ENCODE measurements at regions not wholly inside any gene's neighbourhood (a gene's known extent, or its start where the extent isn't known, plus 50 kb on each side); places are given as distances from the start of the nearest gene placed in this dataset.
A peak's percentile ranks its signal among the peaks of the same experiment; 100 is the strongest.
"Not testable (repeated sequence)": the region's sequence is repeated elsewhere in the genome, so short reads cannot be mapped to it uniquely, and the experiment has no call there.

DNA sequence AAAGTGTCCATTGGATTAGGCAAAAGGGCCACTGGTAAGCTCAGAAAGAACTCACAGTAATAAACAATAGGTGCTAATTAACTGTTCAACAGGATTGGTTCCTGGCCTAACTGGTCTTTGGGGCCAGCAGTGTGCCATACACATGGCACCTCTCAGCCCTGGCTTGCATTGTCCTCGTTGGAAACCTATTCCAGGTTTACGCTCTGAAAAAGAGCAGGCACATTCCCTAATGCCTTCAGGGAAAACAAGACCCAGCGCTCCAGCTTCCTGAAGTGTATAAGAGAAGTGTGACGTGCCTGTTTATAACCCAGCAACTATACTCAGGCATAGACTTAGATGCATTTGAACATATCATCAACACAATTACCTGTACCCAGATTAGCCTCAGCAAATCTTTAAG, 51.9 kb upstream of the RBM47 start:
- FAIRE-seq (no peak), DNase-seq (no peak)
- Histone ChIP-seq H3K27me3 (ENCODE audit: control insufficient read depth in 3 of 3, insufficient read depth in 3 of 3, low read length in 3 of 3) (no peaks in the 10 kb centered on the region), H3K4me3 (ENCODE audit: low read depth in 1 of 3, low read length in 3 of 3) (no peak overlapping the region), H3K4me1 (ENCODE audit: control insufficient read depth in 3 of 3, insufficient read depth in 2 of 3, low read depth in 1 of 3, low read length in 2 of 3) (peaks cover 0 to 8% (median 0%) of the 10 kb centered on the region in 3 donors), H3K36me3 (ENCODE audit: control insufficient read depth in 3 of 3, insufficient read depth in 2 of 3, low read depth in 1 of 3, low read length in 3 of 3) (no peaks in the 10 kb centered on the region), H3K27ac (ENCODE audit: low read depth in 1 of 3, low read length in 2 of 3) (no peak overlapping the region), H3K9me3 (ENCODE audit: control insufficient read depth in 2 of 2, insufficient read depth in 1 of 2, low read depth in 1 of 2, low read length in 1 of 2) (no peaks in the 10 kb centered on the region)
- 80 to 93% (median 81%) methylated on average over 4 of the region's 4 CpGs for WGBS, 3 donors

DNA sequence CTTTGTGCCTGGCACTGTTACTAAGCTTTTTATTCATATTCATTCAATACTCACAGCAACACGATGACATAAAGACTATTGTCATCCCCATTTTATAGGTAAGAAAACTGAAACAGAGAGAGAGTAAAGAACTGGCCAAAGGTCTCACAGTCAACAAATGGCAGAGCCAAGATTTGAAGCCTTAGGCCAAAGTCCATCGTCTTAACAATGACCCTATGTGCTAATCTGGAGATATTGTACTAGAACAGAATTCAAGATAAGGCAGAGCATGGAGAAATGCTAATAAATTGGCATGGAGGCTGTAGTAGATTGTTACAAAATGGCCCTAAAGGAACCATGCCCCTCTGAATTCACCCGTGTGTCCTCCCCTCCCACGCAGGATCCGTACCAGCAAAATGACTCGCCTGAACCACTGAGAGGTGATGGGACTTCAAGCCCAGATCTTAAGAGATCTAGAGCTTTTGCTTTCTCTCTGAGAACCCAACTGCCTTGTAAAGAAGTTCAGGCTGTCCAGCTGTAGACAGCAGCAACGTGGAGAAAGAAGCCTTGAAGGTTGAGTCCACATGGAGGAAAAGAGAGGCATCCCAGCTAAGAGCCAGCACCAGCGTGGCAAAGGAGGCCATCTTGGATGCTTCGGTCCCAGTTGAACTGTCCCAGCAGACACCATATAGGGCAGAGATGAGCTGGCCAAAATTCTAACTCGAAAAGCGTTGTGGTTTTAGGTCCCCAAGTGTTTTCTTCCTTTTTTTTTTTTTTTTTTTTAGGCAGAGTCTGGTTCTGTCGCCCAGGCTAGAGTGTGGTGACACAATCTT, 52.8 kb upstream of the RBM47 start:
- H3K27ac ChIP-seq (ENCODE audit: low read depth in 1 of 3, low read length in 2 of 3): no peak overlapping the region
- peak; percentile 26 to 82 for DNase-seq

DNA sequence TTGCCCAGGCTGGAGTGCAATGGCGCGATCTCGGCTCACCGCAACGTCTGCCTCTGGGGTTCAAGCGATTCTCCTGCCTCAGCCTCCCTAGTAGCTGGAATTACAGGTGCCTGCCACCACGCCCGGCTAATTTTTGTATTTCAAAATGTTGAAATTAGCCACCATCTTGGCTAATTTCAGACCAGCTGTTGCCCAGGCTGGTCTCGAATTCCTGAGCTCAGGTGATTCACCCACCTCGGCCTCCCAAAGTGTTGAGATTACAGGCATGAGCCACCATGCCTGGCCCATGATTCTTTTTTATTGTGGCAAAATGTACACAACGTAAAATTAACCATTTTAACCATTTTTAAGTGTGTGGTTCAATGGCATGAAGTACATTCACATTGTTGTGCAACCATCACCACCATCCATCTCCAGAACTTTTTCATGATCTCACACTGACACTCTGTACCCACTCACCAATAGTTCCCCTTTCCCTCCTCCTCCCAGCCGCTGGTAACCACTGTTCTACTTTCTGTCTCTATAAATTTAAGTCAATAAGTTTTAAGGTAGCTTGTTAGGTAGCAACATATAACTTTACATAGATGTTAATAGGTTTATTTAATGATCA, 54.0 kb upstream of the RBM47 start:
- H3K4me1 ChIP-seq (ENCODE audit: control insufficient read depth in 3 of 3, insufficient read depth in 2 of 3, low read depth in 1 of 3, low read length in 2 of 3); H3K4me3 ChIP-seq (ENCODE audit: low read depth in 1 of 3, low read length in 3 of 3): not testable (repeated sequence)
- 92 to 97% (median 95%) methylated on average over 12 of the region's 12 CpGs for WGBS, 3 donors

More for the DNA sequence above, 52.8 kb upstream of the RBM47 start:
- no peaks in the 10 kb centered on the region for H3K9me3 ChIP-seq (ENCODE audit: control insufficient read depth in 2 of 2, insufficient read depth in 1 of 2, low read depth in 1 of 2, low read length in 1 of 2)
- FAIRE-seq: no peak
- no peaks in the 10 kb centered on the region for H3K27me3 ChIP-seq (ENCODE audit: control insufficient read depth in 3 of 3, insufficient read depth in 3 of 3, low read length in 3 of 3)
- H3K4me1 ChIP-seq (ENCODE audit: control insufficient read depth in 3 of 3, insufficient read depth in 2 of 3, low read depth in 1 of 3, low read length in 2 of 3): peaks cover 0 to 8% (median 0%) of the 10 kb centered on the region in 3 donors
- 60 to 75% (median 63%) methylated on average over 12 of the region's 12 CpGs for WGBS, 3 donors
- H3K4me3 ChIP-seq (ENCODE audit: low read depth in 1 of 3, low read length in 3 of 3): no peak overlapping the region
- no peaks in the 10 kb centered on the region for H3K36me3 ChIP-seq (ENCODE audit: control insufficient read depth in 3 of 3, insufficient read depth in 2 of 3, low read depth in 1 of 3, low read length in 3 of 3)

DNA sequence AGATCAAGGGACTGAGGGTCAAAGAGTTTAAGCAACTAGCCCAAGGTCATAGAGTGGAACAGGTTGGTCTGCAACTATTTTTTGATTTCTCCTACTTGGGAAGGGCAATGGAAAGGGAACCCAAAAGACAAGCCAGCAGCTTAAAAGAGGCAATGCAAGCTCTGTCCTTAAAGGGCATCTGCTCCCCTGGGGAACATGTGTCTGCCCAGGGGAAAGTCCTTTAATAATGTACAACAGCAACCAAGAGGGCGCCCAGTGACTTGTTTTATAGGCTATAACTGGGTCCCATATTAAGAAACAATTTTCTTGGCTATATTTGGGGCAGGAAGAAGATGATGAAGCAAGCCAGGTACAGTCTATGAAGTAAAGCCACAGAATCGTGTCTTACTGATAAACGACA, 54.7 kb upstream of the RBM47 start:
- DNase-seq (no peak), FAIRE-seq (no peak)
- Histone ChIP-seq H3K27ac (ENCODE audit: low read depth in 1 of 3, low read length in 2 of 3) (no peak overlapping the region), H3K9me3 (ENCODE audit: control insufficient read depth in 2 of 2, insufficient read depth in 1 of 2, low read depth in 1 of 2, low read length in 1 of 2) (no peaks in the 10 kb centered on the region), H3K36me3 (ENCODE audit: control insufficient read depth in 3 of 3, insufficient read depth in 2 of 3, low read depth in 1 of 3, low read length in 3 of 3) (no peaks in the 10 kb centered on the region), H3K4me3 (ENCODE audit: low read depth in 1 of 3, low read length in 3 of 3) (no peak overlapping the region), H3K27me3 (ENCODE audit: control insufficient read depth in 3 of 3, insufficient read depth in 3 of 3, low read length in 3 of 3) (no peaks in the 10 kb centered on the region), H3K4me1 (ENCODE audit: control insufficient read depth in 3 of 3, insufficient read depth in 2 of 3, low read depth in 1 of 3, low read length in 2 of 3) (peaks cover 0 to 8% (median 0%) of the 10 kb centered on the region in 3 donors)
- WGBS, 3 donors: 83 to 91% (median 90%) methylated on average over 3 of the region's 3 CpGs

More for the DNA sequence above, 54.0 kb upstream of the RBM47 start:
- H3K36me3 ChIP-seq (ENCODE audit: control insufficient read depth in 3 of 3, insufficient read depth in 2 of 3, low read depth in 1 of 3, low read length in 3 of 3); FAIRE-seq; H3K9me3 ChIP-seq (ENCODE audit: control insufficient read depth in 2 of 2, insufficient read depth in 1 of 2, low read depth in 1 of 2, low read length in 1 of 2); H3K27ac ChIP-seq (ENCODE audit: low read depth in 1 of 3, low read length in 2 of 3); H3K27me3 ChIP-seq (ENCODE audit: control insufficient read depth in 3 of 3, insufficient read depth in 3 of 3, low read length in 3 of 3); DNase-seq: not testable (repeated sequence)

DNA sequence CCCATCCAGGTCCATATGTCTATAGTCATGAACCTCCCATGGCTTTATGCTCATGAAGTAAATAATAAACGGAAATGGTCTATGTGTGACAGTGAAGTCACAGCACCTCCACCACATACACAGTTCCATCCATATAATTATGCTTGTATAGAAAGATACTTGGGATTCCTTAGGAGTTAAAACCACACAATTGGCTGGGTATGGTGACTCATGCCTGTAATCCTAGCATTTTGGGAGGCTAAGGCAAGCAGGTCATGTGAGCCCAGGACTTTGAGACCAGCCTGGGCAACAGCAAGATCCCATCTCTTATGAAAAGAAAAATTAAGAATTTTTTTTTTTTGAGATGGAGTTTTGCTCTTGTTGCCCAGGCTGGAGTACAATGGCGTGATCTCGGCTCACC, 55.6 kb upstream of the RBM47 start:
- Histone ChIP-seq H3K36me3 (ENCODE audit: control insufficient read depth in 3 of 3, insufficient read depth in 2 of 3, low read depth in 1 of 3, low read length in 3 of 3) (no peaks in the 10 kb centered on the region), H3K4me3 (ENCODE audit: low read depth in 1 of 3, low read length in 3 of 3) (no peak overlapping the region), H3K9me3 (ENCODE audit: control insufficient read depth in 2 of 2, insufficient read depth in 1 of 2, low read depth in 1 of 2, low read length in 1 of 2) (no peaks in the 10 kb centered on the region), H3K27me3 (ENCODE audit: control insufficient read depth in 3 of 3, insufficient read depth in 3 of 3, low read length in 3 of 3) (no peaks in the 10 kb centered on the region), H3K27ac (ENCODE audit: low read depth in 1 of 3, low read length in 2 of 3) (no peak overlapping the region), H3K4me1 (ENCODE audit: control insufficient read depth in 3 of 3, insufficient read depth in 2 of 3, low read depth in 1 of 3, low read length in 2 of 3) (peaks cover 0 to 8% (median 0%) of the 10 kb centered on the region in 3 donors)
- FAIRE-seq (no peak), DNase-seq (no peak)
- 94 to 97% (median 96%) methylated on average over 3 of the region's 3 CpGs for WGBS, 3 donors

DNA sequence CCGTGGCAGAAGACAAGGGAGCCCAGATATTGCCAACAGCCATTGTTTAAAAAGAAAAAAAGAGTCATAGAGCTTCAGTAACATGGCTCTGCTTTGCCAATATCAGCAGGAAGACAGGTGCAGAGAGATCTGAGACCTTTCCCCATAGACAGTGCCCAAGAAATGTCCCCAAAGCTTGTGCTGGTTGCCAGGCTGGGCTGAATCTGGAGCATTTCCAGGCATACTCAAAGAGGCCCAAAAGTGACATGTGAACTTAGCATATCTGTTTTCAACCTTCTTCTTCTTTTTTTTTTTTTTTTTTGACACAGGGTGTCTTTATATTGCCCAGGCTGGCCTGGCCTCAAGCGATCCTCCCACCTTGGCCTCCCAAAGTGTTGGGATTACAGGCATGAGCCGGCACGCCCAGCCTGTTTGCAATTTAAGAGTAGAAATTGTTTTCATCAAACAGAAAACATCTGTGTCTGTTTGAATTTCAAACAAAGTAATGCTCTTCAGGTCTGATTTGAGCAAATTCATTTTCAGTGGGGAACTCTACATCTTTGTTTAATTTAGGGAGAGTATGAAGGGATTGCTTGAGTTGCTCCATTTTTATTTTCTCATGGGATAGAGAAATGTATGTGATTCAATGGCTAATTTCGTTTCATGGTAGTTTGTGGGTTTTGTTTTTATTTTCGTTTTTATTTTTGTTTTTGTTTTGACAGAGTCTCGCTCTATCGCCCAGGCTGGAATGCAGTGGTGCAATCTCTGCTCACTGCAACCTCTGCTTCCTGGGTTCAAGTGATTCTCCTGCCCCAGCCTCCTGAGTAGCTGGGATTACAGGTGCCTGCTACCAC, 56.6 kb upstream of the RBM47 start:
- FAIRE-seq (no peak), DNase-seq (no peak)
- H3K4me3 ChIP-seq (ENCODE audit: low read depth in 1 of 3, low read length in 3 of 3): no peak overlapping the region
- H3K27me3 ChIP-seq (ENCODE audit: control insufficient read depth in 3 of 3, insufficient read depth in 3 of 3, low read length in 3 of 3): no peaks in the 10 kb centered on the region
- peaks cover 0 to 8% (median 0%) of the 10 kb centered on the region in 3 donors for H3K4me1 ChIP-seq (ENCODE audit: control insufficient read depth in 3 of 3, insufficient read depth in 2 of 3, low read depth in 1 of 3, low read length in 2 of 3)
- H3K36me3 ChIP-seq (ENCODE audit: control insufficient read depth in 3 of 3, insufficient read depth in 2 of 3, low read depth in 1 of 3, low read length in 3 of 3): no peaks in the 10 kb centered on the region
- WGBS, 3 donors: 85 to 91% (median 88%) methylated on average over 8 of the region's 8 CpGs
- no peak overlapping the region for H3K27ac ChIP-seq (ENCODE audit: low read depth in 1 of 3, low read length in 2 of 3)
- H3K9me3 ChIP-seq (ENCODE audit: control insufficient read depth in 2 of 2, insufficient read depth in 1 of 2, low read depth in 1 of 2, low read length in 1 of 2): no peaks in the 10 kb centered on the region

DNA sequence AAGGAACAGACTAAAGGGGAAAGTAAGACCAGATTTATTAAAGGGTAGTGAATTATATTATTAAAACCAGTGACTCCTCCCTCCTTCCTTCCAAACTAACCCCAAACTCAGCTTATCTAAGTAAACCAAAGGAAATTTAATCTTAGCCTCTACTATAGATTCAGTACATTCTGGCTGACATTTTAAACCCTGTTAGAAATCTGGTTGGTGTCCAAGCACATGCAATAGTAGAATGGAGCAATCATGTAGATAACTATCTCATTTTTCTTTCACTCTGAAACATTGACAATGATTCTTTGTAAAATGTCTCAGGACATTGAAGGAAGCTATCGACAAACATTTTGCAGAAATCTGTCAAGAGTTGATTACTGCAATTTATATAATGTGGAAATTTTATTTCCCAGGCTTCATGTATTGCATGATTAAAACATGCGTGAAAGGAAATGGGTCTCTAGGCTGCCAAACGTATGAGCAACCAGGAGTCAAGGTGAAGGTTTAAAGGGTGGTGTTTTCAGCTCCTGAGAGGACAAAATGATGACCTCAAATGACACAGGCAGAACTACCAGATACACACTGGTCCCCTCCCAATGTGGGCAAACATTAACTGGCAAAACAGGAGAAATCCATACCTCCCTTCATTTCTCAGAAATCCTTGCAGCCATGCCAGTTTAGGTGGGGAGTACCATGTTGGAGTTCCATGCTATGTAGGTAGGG, 58.2 kb upstream of the RBM47 start:
- 81 to 86% (median 85%) methylated on average over 3 of the region's 3 CpGs for WGBS, 3 donors
- FAIRE-seq (no peak), DNase-seq (no peak)
- Histone ChIP-seq H3K9me3 (ENCODE audit: control insufficient read depth in 2 of 2, insufficient read depth in 1 of 2, low read depth in 1 of 2, low read length in 1 of 2) (no peaks in the 10 kb centered on the region), H3K4me3 (ENCODE audit: low read depth in 1 of 3, low read length in 3 of 3) (no peak overlapping the region), H3K4me1 (ENCODE audit: control insufficient read depth in 3 of 3, insufficient read depth in 2 of 3, low read depth in 1 of 3, low read length in 2 of 3) (peaks cover 0 to under 1% (median 0%) of the 10 kb centered on the region in 3 donors), H3K27me3 (ENCODE audit: control insufficient read depth in 3 of 3, insufficient read depth in 3 of 3, low read length in 3 of 3) (no peaks in the 10 kb centered on the region), H3K36me3 (ENCODE audit: control insufficient read depth in 3 of 3, insufficient read depth in 2 of 3, low read depth in 1 of 3, low read length in 3 of 3) (no peaks in the 10 kb centered on the region), H3K27ac (ENCODE audit: low read depth in 1 of 3, low read length in 2 of 3) (no peak overlapping the region)

All from small intestine (tissue), 7 donors.